HL-60 (cell line): ENCODE measurements at regions not wholly inside any gene's neighbourhood (a gene's known extent, or its start where the extent isn't known, plus 50 kb on each side); places are given as distances from the start of the nearest gene placed in this dataset.

ENCODE experiments used
- GABPA ChIP-seq: IDR thresholded peaks from 2 replicates; pipeline ENCODE4 v1.6.1; 2012; ENCODE audit warnings: low read depth
- TF ChIP-seq, protein P1 (sequence below): IDR thresholded peaks from one replicate; pipeline ENCODE4 v1.5.1; 2011; ENCODE audit warnings: low read length, control low read depth, inconsistent platforms; ENCODE audit not compliant: insufficient read depth
- TF ChIP-seq, protein P2 (sequence below): IDR thresholded peaks from 2 replicates; pipeline ENCODE4 v1.6.1; 2012; ENCODE audit warnings: low read depth; ENCODE audit not compliant: insufficient replicate concordance

GRCh38 chr7:21354284-21354683 is 73.6 kb upstream of the SP4 start:
- TF ChIP-seq, protein P1, sequence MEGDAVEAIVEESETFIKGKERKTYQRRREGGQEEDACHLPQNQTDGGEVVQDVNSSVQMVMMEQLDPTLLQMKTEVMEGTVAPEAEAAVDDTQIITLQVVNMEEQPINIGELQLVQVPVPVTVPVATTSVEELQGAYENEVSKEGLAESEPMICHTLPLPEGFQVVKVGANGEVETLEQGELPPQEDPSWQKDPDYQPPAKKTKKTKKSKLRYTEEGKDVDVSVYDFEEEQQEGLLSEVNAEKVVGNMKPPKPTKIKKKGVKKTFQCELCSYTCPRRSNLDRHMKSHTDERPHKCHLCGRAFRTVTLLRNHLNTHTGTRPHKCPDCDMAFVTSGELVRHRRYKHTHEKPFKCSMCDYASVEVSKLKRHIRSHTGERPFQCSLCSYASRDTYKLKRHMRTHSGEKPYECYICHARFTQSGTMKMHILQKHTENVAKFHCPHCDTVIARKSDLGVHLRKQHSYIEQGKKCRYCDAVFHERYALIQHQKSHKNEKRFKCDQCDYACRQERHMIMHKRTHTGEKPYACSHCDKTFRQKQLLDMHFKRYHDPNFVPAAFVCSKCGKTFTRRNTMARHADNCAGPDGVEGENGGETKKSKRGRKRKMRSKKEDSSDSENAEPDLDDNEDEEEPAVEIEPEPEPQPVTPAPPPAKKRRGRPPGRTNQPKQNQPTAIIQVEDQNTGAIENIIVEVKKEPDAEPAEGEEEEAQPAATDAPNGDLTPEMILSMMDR = no peak
- TF ChIP-seq, protein P2, sequence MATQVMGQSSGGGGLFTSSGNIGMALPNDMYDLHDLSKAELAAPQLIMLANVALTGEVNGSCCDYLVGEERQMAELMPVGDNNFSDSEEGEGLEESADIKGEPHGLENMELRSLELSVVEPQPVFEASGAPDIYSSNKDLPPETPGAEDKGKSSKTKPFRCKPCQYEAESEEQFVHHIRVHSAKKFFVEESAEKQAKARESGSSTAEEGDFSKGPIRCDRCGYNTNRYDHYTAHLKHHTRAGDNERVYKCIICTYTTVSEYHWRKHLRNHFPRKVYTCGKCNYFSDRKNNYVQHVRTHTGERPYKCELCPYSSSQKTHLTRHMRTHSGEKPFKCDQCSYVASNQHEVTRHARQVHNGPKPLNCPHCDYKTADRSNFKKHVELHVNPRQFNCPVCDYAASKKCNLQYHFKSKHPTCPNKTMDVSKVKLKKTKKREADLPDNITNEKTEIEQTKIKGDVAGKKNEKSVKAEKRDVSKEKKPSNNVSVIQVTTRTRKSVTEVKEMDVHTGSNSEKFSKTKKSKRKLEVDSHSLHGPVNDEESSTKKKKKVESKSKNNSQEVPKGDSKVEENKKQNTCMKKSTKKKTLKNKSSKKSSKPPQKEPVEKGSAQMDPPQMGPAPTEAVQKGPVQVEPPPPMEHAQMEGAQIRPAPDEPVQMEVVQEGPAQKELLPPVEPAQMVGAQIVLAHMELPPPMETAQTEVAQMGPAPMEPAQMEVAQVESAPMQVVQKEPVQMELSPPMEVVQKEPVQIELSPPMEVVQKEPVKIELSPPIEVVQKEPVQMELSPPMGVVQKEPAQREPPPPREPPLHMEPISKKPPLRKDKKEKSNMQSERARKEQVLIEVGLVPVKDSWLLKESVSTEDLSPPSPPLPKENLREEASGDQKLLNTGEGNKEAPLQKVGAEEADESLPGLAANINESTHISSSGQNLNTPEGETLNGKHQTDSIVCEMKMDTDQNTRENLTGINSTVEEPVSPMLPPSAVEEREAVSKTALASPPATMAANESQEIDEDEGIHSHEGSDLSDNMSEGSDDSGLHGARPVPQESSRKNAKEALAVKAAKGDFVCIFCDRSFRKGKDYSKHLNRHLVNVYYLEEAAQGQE = no peak
- no peak for TF ChIP-seq GABPA
